AG04449 (cell line): ENCODE measurements at regions not wholly inside any gene's neighbourhood (a gene's known extent, or its start where the extent isn't known, plus 50 kb on each side); places are given as distances from the start of the nearest gene placed in this dataset.

ENCODE experiments used
- CTCF ChIA-PET: fragments of 350-600 bp; formaldehyde crosslinking; extraction: SDS; loops from one replicate; lab custom pipeline; 2021; ENCODE audit warnings: antibody characterized with exemption; lab: Yijun Ruan, JAX
- POLR2A ChIA-PET: fragments of 400-600, 350-600 bp; formaldehyde crosslinking; extraction: SDS; loops from one replicate; lab custom pipeline; 2020; ENCODE audit warnings: antibody characterized with exemption, inconsistent platforms; lab: Yijun Ruan, JAX
- DNase-seq: peaks from one replicate; pipeline ENCODE4 v3.0.0-alpha.2; 2010; ENCODE audit warnings: low read depth, low spot score
- H3K4me3 ChIP-seq: 2 replicates; pipeline ENCODE4 v1.5.1; 2011; ENCODE audit warnings: low read depth, mild to moderate bottlenecking, control low read depth, low read length
- CTCF ChIP-seq: IDR thresholded peaks from one replicate; pipeline ENCODE4 v1.5.1; 2011; ENCODE audit warnings: mild to moderate bottlenecking, moderate library complexity, low read length, control low read depth, inconsistent platforms; ENCODE audit not compliant: insufficient read depth; ENCODE audit errors: missing control alignments

- no peak for DNase-seq
- POLR2A ChIA-PET = no interaction called here
- CTCF ChIA-PET = interaction anchor here (1.0 kb wide), 1 partner anchor 262 kb away, joined by 4 read pairs; no protein-coding TSS in a partner anchor
- no peak for TF ChIP-seq CTCF
- H3K4me3 ChIP-seq = no peak overlapping the region
These were observed 51.9 kb upstream of the IRF2 start for GRCh38 chr4:184526228-184526627.
